Endothelial cell (in vitro differentiated cells): ENCODE measurements at regions not wholly inside any gene's neighbourhood (a gene's known extent, or its start where the extent isn't known, plus 50 kb on each side); places are given as distances from the start of the nearest gene placed in this dataset.

Source experiments
- DNase-seq: peaks from one replicate; pipeline ENCODE4 v3.0.0; 2021; ENCODE audit warnings: low spot score
- H3K27ac Mint-ChIP-seq: one replicate; pipeline ENCODE4 v1.8.0; 2021; ENCODE audit warnings: mixed read lengths, inconsistent platforms; ENCODE audit not compliant: unreplicated experiment
- H3K27me3 Mint-ChIP-seq: one replicate; pipeline ENCODE4 v1.8.0; 2021; ENCODE audit warnings: mild to moderate bottlenecking, moderate library complexity, mixed read lengths, inconsistent platforms; ENCODE audit not compliant: unreplicated experiment
- H3K36me3 Mint-ChIP-seq: one replicate; pipeline ENCODE4 v1.8.0; 2021; ENCODE audit warnings: mild to moderate bottlenecking, low read depth, mixed read lengths, inconsistent platforms; ENCODE audit not compliant: unreplicated experiment
- H3K4me1 Mint-ChIP-seq: one replicate; pipeline ENCODE4 v1.8.0; 2021; ENCODE audit warnings: mild to moderate bottlenecking, mixed read lengths, inconsistent platforms; ENCODE audit not compliant: unreplicated experiment
- H3K4me3 Mint-ChIP-seq: one replicate; pipeline ENCODE4 v1.8.0; 2021; ENCODE audit warnings: mild to moderate bottlenecking, mixed read lengths, inconsistent platforms; ENCODE audit not compliant: unreplicated experiment
- H3K9me3 Mint-ChIP-seq: one replicate; pipeline ENCODE4 v1.8.0; 2021; ENCODE audit warnings: mixed read lengths, inconsistent platforms; ENCODE audit not compliant: unreplicated experiment
- TF ChIP-seq, protein P1 (sequence below): fragments of 200-600 bp; sonication (generic); IDR thresholded peaks from one replicate; pipeline ENCODE4 v1.5.0; 2021; ENCODE audit warnings: antibody characterized with exemption; ENCODE audit not compliant: unreplicated experiment

GRCh38 chr1:101399222-101399621 lies 162.4 kb downstream of the S1PR1 start:
- Mint-ChIP-seq H3K27ac (no peak overlapping the region), H3K9me3 (no peaks in the 10 kb centered on the region), H3K4me1 (no peaks in the 10 kb centered on the region), H3K27me3 (peaks cover 1% of the 10 kb centered on the region), H3K36me3 (no peaks in the 10 kb centered on the region), H3K4me3 (no peak overlapping the region)
- TF ChIP-seq, protein P1, sequence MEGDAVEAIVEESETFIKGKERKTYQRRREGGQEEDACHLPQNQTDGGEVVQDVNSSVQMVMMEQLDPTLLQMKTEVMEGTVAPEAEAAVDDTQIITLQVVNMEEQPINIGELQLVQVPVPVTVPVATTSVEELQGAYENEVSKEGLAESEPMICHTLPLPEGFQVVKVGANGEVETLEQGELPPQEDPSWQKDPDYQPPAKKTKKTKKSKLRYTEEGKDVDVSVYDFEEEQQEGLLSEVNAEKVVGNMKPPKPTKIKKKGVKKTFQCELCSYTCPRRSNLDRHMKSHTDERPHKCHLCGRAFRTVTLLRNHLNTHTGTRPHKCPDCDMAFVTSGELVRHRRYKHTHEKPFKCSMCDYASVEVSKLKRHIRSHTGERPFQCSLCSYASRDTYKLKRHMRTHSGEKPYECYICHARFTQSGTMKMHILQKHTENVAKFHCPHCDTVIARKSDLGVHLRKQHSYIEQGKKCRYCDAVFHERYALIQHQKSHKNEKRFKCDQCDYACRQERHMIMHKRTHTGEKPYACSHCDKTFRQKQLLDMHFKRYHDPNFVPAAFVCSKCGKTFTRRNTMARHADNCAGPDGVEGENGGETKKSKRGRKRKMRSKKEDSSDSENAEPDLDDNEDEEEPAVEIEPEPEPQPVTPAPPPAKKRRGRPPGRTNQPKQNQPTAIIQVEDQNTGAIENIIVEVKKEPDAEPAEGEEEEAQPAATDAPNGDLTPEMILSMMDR = no peak
- no peak for DNase-seq

GRCh38 chr1:101406271-101406670 lies 169.5 kb downstream of the S1PR1 start:
- H3K27ac Mint-ChIP-seq = no peak overlapping the region
- H3K4me3 Mint-ChIP-seq = no peak overlapping the region
- no peak for DNase-seq
- H3K36me3 Mint-ChIP-seq = no peaks in the 10 kb centered on the region
- H3K4me1 Mint-ChIP-seq = peaks cover 6% of the 10 kb centered on the region
- TF ChIP-seq, protein P1 = no peak
- peaks cover 1% of the 10 kb centered on the region for H3K27me3 Mint-ChIP-seq
- no peaks in the 10 kb centered on the region for H3K9me3 Mint-ChIP-seq

- no peak for DNase-seq
- no peak overlapping the region for H3K27ac Mint-ChIP-seq
- H3K27me3 Mint-ChIP-seq = peaks cover 1% of the 10 kb centered on the region
- H3K4me1 Mint-ChIP-seq = peaks cover 6% of the 10 kb centered on the region
- no peak overlapping the region for H3K4me3 Mint-ChIP-seq
- no peaks in the 10 kb centered on the region for H3K9me3 Mint-ChIP-seq
- TF ChIP-seq, protein P1 = no peak
- no peaks in the 10 kb centered on the region for H3K36me3 Mint-ChIP-seq
Observed at GRCh38 chr1:101406681-101407080, 169.9 kb downstream of the S1PR1 start.

DNA sequence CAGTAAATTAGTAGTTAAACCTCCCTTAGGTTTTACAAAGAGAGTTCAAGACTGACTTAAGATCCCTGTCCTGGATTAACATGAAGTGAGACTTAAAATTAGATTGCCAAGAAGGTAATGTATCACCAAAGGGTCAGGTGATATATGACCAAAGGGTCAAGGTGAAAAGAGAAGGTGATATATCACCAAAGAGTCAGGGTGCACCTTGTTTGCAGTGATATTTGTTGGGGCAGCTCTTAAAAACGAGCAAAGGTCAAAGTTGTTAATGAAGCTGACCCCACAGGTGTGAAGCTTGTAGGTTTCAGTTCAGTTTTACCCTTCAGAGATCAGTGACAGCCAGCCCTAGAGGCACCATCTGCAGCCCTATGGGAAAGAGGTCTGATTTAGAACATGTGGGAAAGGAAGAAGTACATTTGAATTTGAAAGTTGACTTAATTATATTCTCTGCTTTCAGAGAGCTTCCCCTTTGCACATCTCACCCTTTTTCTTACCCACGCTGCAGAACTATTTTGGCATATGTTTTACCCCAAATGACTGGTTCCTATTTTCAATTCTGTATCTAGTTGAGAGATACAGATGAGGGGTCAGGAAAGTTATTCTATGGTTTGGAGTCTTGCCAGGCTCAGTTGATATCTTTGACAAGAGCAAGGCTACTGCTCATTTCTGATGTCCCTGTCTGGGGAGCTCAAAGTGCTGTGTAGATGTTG lies 170.8 kb downstream of the S1PR1 start:
- TF ChIP-seq, protein P1 = no peak
- no peak for DNase-seq
- Mint-ChIP-seq H3K4me3 (no peak overlapping the region), H3K27me3 (peaks cover 1% of the 10 kb centered on the region), H3K27ac (no peak overlapping the region), H3K36me3 (no peaks in the 10 kb centered on the region), H3K4me1 (peaks cover 6% of the 10 kb centered on the region), H3K9me3 (no peaks in the 10 kb centered on the region)

- Mint-ChIP-seq H3K27me3 (peaks cover 1% of the 10 kb centered on the region), H3K27ac (no peak overlapping the region), H3K4me1 (peaks cover 6% of the 10 kb centered on the region), H3K4me3 (no peak overlapping the region), H3K36me3 (no peaks in the 10 kb centered on the region), H3K9me3 (no peaks in the 10 kb centered on the region)
- DNase-seq = no peak
- TF ChIP-seq, protein P1 = no peak
Observed at GRCh38 chr1:101408212-101409042, 171.6 kb downstream of the S1PR1 start.
